Hematopoietic multipotent progenitor cell treated with erythropoietin and hydrocortisone succinate and interleukin-3 and kit ligand, for 4 days (in vitro differentiated cells): ENCODE measurements at regions not wholly inside any gene's neighbourhood (a gene's known extent, or its start where the extent isn't known, plus 50 kb on each side); places are given as distances from the start of the nearest gene placed in this dataset.

Experiments
- DNase-seq: peaks from one replicate; pipeline ENCODE4 v3.0.0-alpha.2; 2015

GRCh38 chr11:30089921-30090320 lies 73.1 kb upstream of the KCNA4 start:
- DNase-seq, result no peak

GRCh38 chr11:30091246-30091645 lies 74.4 kb upstream of the KCNA4 start:
- DNase-seq, result no peak

- no peak for DNase-seq
Observed at GRCh38 chr11:30091737-30092136, 74.9 kb upstream of the KCNA4 start.

DNA sequence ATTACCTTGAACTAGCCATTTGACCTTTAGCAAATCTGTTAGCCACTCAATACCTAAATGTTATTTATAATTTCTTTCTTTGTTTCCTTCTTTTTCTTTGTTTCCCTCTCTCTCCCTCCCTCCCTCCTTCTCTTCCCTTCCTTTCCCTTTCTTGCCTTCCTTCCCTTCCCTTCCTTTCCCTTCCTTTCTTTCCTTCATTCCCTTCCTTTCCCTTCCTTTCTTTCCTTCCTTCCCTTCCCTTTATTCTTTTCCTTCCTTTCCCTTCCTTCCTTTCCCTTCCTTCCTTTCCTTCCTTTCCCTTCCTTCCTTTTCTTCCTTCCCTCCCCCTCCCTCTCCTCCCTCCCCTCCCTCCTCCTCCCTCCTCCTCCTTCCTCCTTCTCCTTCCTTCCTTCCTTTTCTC lies 75.7 kb upstream of the KCNA4 start:
- DNase-seq, result no peak

DNA sequence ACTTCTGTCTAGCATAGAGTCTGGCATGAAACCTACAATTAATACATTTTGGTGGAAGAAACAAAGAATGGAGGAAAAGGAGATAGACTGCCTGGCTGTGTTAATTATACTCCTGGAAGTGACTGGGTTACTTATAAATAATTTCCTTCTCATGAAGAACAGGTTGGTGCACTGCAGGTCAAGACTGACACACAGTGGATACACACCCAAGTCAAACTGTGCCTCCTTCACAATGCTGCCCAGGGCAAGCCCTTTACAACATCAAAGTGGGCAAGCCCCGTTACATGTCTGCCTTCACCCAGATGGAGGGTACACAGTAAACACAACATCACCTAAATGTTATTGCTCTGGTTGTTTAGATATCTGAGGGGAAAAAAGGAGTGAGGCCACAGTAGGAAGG lies 83.7 kb upstream of the KCNA4 start:
- no peak for DNase-seq

- DNase-seq, result no peak
Observed at GRCh38 chr11:30106222-30107181, 89.7 kb upstream of the KCNA4 start.

GRCh38 chr11:30107899-30108298 lies 91.1 kb upstream of the KCNA4 start:
- DNase-seq, result no peak

DNA sequence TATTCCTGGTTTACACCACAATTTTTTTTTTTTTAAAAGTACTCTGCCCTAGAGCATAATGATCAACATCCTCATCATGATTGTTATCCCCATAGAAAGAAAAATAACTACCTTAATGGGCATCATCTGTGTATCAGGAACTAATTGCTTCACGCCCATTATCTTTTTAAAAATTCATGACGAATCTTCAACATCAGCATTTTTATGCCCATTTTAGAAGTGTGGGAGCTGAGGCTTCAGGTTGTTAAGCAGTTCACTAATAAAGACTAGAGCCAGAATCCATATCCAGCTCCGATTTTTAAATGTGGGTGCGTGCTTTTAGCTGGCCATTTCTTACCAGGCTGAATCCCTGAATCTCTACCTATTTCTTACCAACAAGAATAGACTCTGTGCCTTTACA lies 92.9 kb upstream of the KCNA4 start:
- no peak for DNase-seq

GRCh38 chr11:30110691-30111090 lies 93.9 kb upstream of the KCNA4 start:
- no peak for DNase-seq

DNA sequence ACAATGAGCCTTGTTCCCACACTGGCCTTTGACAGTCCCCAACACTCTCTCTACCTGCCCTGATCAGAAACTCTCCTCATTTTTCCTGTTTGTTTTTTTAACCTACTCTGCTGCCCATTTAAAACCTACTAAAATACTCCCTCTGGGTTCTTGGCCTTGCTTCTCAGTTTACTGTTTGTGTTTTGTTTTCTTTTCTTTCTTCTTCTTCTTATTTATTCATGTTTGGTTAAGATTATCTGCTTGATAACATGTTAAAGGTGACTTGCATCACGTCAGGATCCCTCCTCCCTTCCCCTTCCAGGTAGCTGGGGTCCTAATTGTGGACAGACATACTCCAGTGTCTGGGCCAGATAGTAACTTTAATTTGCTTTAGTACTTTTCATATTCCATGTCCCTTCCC lies 95.0 kb upstream of the KCNA4 start:
- DNase-seq, result no peak

GRCh38 chr11:30113326-30113898 lies 96.6 kb upstream of the KCNA4 start:
- DNase-seq, result no peak

GRCh38 chr11:30116512-30116911 lies 99.7 kb upstream of the KCNA4 start:
- DNase-seq, result no peak

DNA sequence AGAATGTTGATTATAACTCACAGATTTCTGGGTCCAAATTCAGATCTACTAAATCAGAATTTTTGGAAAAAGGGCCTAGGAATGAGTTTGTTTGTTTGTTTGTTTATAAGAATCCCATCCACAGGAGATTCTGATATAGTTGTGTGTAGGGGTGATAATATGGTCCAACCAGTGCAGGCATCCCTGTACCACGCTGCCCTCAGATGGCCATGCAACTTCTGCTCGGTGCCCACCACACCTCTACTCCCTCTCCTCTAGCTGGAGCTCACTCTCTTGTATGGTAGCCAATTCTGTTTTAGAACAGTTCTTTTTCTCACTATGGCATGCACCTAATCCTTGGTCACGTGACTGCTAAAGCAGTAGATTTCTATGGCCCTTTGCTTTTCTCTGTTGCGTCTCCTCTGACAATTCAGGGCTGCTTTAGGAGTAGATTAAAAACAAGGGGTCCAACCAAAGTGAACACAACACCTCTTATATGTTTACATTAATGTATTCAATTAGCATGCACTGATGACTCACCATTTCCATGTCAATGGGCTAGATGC lies 103.3 kb upstream of the KCNA4 start:
- no peak for DNase-seq

- DNase-seq, result no peak
Observed at GRCh38 chr11:30125456-30125855, 105.4 kb upstream of the FSHB start.

DNA sequence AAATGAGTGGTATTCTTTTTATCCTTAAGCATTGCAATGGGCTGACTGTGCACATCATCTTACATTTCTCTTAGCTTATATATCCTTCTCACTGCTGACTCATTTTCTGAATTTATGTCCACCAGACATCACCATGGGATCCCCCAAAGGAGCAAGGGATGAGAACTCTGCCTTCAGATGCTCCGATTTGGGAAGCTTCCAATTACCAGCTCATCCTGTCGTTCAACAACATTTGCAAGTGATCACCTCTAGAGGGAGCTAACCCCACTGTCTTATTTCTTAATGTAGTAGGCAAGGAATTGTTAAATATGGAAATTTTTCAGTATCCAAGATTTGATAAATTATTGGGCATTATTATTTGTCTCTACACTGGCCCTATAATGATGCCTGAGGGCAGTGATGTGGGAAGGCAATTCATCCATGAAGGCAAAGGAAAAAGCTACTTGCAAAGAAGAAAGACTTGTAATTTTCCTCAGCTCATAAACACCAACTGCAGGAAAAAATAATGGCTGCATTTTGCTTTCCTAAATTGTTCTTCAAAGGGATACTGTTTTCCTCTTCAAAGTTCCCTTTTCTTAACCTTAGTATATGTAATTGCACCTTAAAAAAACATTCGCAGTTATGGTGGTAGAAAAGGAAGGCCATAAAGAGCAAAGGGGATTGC lies 102.4 kb upstream of the FSHB start:
- DNase-seq, result peak; percentile 51

- no peak for DNase-seq
Observed at GRCh38 chr11:30131535-30131934, 99.3 kb upstream of the FSHB start.

GRCh38 chr11:30133281-30133680 lies 97.5 kb upstream of the FSHB start:
- DNase-seq, result no peak

- DNase-seq, result peak; percentile 56
Observed at GRCh38 chr11:30143098-30143705, 87.6 kb upstream of the FSHB start.

GRCh38 chr11:30147293-30147692 lies 83.5 kb upstream of the FSHB start:
- no peak for DNase-seq

DNA sequence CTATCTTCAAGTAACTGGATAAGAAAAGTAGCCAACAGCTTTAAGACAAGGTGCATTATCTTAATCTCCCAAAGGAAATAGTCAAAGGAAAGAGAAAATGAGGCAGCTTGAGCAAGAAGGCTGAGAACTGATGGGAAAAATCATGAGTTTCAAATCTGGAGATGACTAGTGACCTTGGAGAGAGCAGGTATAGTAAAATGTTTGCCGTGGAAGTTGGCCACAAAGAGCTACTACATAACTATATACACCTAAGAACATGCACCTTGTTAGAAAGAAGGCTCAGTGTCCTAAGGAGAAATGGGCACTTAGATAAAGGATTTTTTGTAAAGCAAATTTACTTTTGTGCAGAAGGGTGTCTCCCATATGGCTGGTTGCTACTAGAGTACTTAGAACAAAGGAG lies 80.8 kb upstream of the FSHB start:
- DNase-seq, result no peak

GRCh38 chr11:30150425-30150824 lies 80.4 kb upstream of the FSHB start:
- DNase-seq, result no peak

- no peak for DNase-seq
Observed at GRCh38 chr11:30153008-30153407, 77.8 kb upstream of the FSHB start.

- no peak for DNase-seq
Observed at GRCh38 chr11:30155428-30155827, 75.4 kb upstream of the FSHB start.
